ENCODE measurements at regions not wholly inside any gene's neighbourhood (a gene's known extent, or its start where the extent isn't known, plus 50 kb on each side); places are given as distances from the start of the nearest gene placed in this dataset.

GRCh38 chr4:137661693-137662092 lies 129.4 kb upstream of the PCDH18 start:
- peak; percentile 68 for DNase-seq

- no peak for DNase-seq
Observed at GRCh38 chr4:137660211-137660610, 127.9 kb upstream of the PCDH18 start.

GRCh38 chr4:137659431-137659830 lies 127.1 kb upstream of the PCDH18 start:
- no peak for DNase-seq

GRCh38 chr4:137656661-137657060 lies 124.4 kb upstream of the PCDH18 start:
- no peak for DNase-seq

- no peak for DNase-seq
Observed at GRCh38 chr4:137655302-137655701, 123.0 kb upstream of the PCDH18 start.

- DNase-seq, result no peak
Observed at GRCh38 chr4:137651128-137651527, 118.8 kb upstream of the PCDH18 start.

- DNase-seq, result no peak
Observed at GRCh38 chr4:137649711-137650450, 117.6 kb upstream of the PCDH18 start.

- DNase-seq, result no peak
Observed at GRCh38 chr4:137648531-137648930, 116.2 kb upstream of the PCDH18 start.

- no peak for DNase-seq
Observed at GRCh38 chr4:137647375-137647774, 115.1 kb upstream of the PCDH18 start.

GRCh38 chr4:137644201-137644600 lies 111.9 kb upstream of the PCDH18 start:
- no peak for DNase-seq

- no peak for DNase-seq
Observed at GRCh38 chr4:137641544-137641943, 109.2 kb upstream of the PCDH18 start.

GRCh38 chr4:137640838-137641158 lies 108.5 kb upstream of the PCDH18 start:
- DNase-seq, result no peak

GRCh38 chr4:137640156-137640837 lies 108.0 kb upstream of the PCDH18 start:
- no peak for DNase-seq

- no peak for DNase-seq
Observed at GRCh38 chr4:137638934-137639333, 106.6 kb upstream of the PCDH18 start.

- no peak for DNase-seq
Observed at GRCh38 chr4:137635601-137636000, 103.3 kb upstream of the PCDH18 start.

GRCh38 chr4:137635108-137635507 lies 102.8 kb upstream of the PCDH18 start:
- DNase-seq, result no peak

GRCh38 chr4:137632842-137633241 lies 100.5 kb upstream of the PCDH18 start:
- DNase-seq, result no peak

- DNase-seq, result no peak
Observed at GRCh38 chr4:137631605-137632004, 99.3 kb upstream of the PCDH18 start.

- no peak for DNase-seq
Observed at GRCh38 chr4:137630252-137630651, 98.0 kb upstream of the PCDH18 start.

- no peak for DNase-seq
Observed at GRCh38 chr4:137627739-137628460, 95.6 kb upstream of the PCDH18 start.

GRCh38 chr4:137626942-137627738 lies 94.8 kb upstream of the PCDH18 start:
- no peak for DNase-seq

GRCh38 chr4:137623013-137623412 lies 90.7 kb upstream of the PCDH18 start:
- DNase-seq, result no peak

GRCh38 chr4:137621056-137621455 lies 88.8 kb upstream of the PCDH18 start:
- no peak for DNase-seq

Measured in hematopoietic multipotent progenitor cell treated with erythropoietin and hydrocortisone succinate and interleukin-3 and kit ligand, for 8 days (in vitro differentiated cells).